HepG2 (cell line): ENCODE measurements at regions not wholly inside any gene's neighbourhood (a gene's known extent, or its start where the extent isn't known, plus 50 kb on each side); places are given as distances from the start of the nearest gene placed in this dataset.

ENCODE experiments used
- ATAC-seq: fragments of 200-7000 bp; cut with Tn5 transposase; 3 replicates; pipeline ENCODE4 v1.9.1; 2020; ENCODE audit warnings: mild to moderate bottlenecking, moderate library complexity
- BruUV-seq: library from RNA; stranded (reverse); fragments of 400-500 nt; replicated peaks from 2 replicates; lab custom pipeline; 2021; lab: Mats Ljungman, UMichigan
- CTCF ChIA-PET: fragments of 300-600 bp; formaldehyde crosslinking; extraction: SDS; loops from one replicate; lab custom pipeline; 2021; ENCODE audit warnings: low total read pairs, inconsistent platforms, low intra/inter-chr PET ratio; lab: Yijun Ruan, JAX
- POLR2A ChIA-PET: fragments of 350-600 bp; sonication (Branson Sonifier 250); formaldehyde crosslinking; loops from one replicate; lab custom pipeline; 2020; ENCODE audit warnings: antibody characterized with exemption, inconsistent platforms; lab: Yijun Ruan, JAX
- DNase-seq: peaks from one replicate; pipeline ENCODE4 v3.0.0-alpha.2; 2015; ENCODE audit warnings: low spot score
- FAIRE-seq: peaks from 3 replicates; lab custom pipeline; 2011; peaks lifted over from hg19 to GRCh38; lab: Jason Lieb, UNC
- H2AFZ ChIP-seq: one replicate; pipeline ENCODE4 v1.6.1; 2011; ENCODE audit warnings: low read length, inconsistent platforms
- H3K27ac ChIP-seq: fragments of 300-600 bp; 3 replicates; pipeline ENCODE4 v1.8.0; 2011; ENCODE audit warnings: mixed run types, mild to moderate bottlenecking, mixed read lengths, low read length, inconsistent platforms; ENCODE audit not compliant: insufficient read depth; ENCODE audit errors: extremely low read length
- H3K27me3 ChIP-seq, 2 experiments: fragments of 200-600 bp in 1 of 2; 2 replicates in 1 of 2; 3 replicates in 1 of 2; pipeline versions ENCODE4 v1.6.0 to v1.8.0; 2011; ENCODE audit warnings: low read length in 2 of 2, mild to moderate bottlenecking in 2 of 2, moderate library complexity in 2 of 2, inconsistent platforms in 1 of 2; ENCODE audit not compliant: insufficient read depth in 2 of 2, control insufficient read depth in 1 of 2
- H3K36me3 ChIP-seq, 2 experiments: fragments of 200-600 bp in 1 of 2; replicated peaks in 1 of 2; 2 replicates in 1 of 2; 3 replicates in 1 of 2; pipeline versions ENCODE4 v1.5.1 to v1.8.0; 2011; ENCODE audit warnings: low read length in 2 of 2, inconsistent platforms in 1 of 2; ENCODE audit not compliant: insufficient read depth in 2 of 2, control insufficient read depth in 1 of 2
- H3K4me1 ChIP-seq: 2 replicates; pipeline ENCODE4 v1.5.1; 2012; ENCODE audit warnings: low read length, inconsistent platforms; ENCODE audit not compliant: insufficient read depth
- H3K4me2 ChIP-seq: 2 replicates; pipeline ENCODE4 v1.6.0; 2011; ENCODE audit warnings: low read depth, low read length, inconsistent platforms
- H3K4me3 ChIP-seq, 3 experiments: fragments of 200-600 bp in 1 of 3; sonication (generic), shearing (Covaris generic) in 1 of 3; replicated peaks in 1 of 3; 2 replicates each; pipeline ENCODE4 v1.5.1; 2011 to 2016; ENCODE audit warnings: low read length in 3 of 3, inconsistent platforms in 2 of 3, low read depth in 2 of 3, mild to moderate bottlenecking in 2 of 3, control low read depth in 1 of 3, mixed read lengths in 1 of 3; ENCODE audit not compliant: insufficient read depth in 1 of 3
- H3K79me2 ChIP-seq: one replicate; pipeline ENCODE4 v1.6.1; 2011; ENCODE audit warnings: low read length, inconsistent platforms; ENCODE audit not compliant: insufficient read depth
- H3K9ac ChIP-seq: 2 replicates; pipeline ENCODE4 v1.6.0; 2011; ENCODE audit warnings: mild to moderate bottlenecking, low read depth, low read length, inconsistent platforms; ENCODE audit not compliant: insufficient read depth
- H3K9me3 ChIP-seq: 2 replicates; pipeline ENCODE4 v1.5.1; 2012; ENCODE audit warnings: mild to moderate bottlenecking, low read length
- H4K20me1 ChIP-seq: 2 replicates; pipeline ENCODE4 v1.6.0; 2011; ENCODE audit warnings: inconsistent platforms, mild to moderate bottlenecking, low read length, moderate library complexity; ENCODE audit not compliant: insufficient read depth
- DPF2 ChIP-seq: sonication (generic); formaldehyde crosslinking; IDR thresholded peaks from 2 replicates; pipeline ENCODE4 v1.4.0; 2020; ENCODE audit warnings: mild to moderate bottlenecking, low read depth, missing genetic modification reagents, borderline replicate concordance
- HMGA1 ChIP-seq: sonication (generic); formaldehyde crosslinking; conservative IDR thresholded peaks from 2 replicates; pipeline ENCODE4 v1.4.0; 2020; ENCODE audit warnings: missing genetic modification reagents
- NONO ChIP-seq, 2 experiments: fragments of 450-650 bp in 1 of 2; sonication (generic) in 1 of 2; formaldehyde crosslinking in 1 of 2; IDR thresholded peaks in 1 of 2; conservative IDR thresholded peaks in 1 of 2; 2 replicates each; pipeline versions ENCODE4 v1.6.1 to v1.8.0; 2017 to 2022; ENCODE audit warnings: mild to moderate bottlenecking in 1 of 2, missing genetic modification reagents in 1 of 2, moderate library complexity in 1 of 2
- RAD51 ChIP-seq: fragments of 450-650 bp; IDR thresholded peaks from 2 replicates; pipeline ENCODE4 v1.6.1; 2016; ENCODE audit warnings: borderline replicate concordance
- ZNF10 ChIP-seq: sonication (generic); formaldehyde crosslinking; IDR thresholded peaks from 2 replicates; pipeline ENCODE4 v1.4.0; 2020; ENCODE audit warnings: mild to moderate bottlenecking, low read depth, missing genetic modification reagents, borderline replicate concordance
- ZNF468 ChIP-seq: sonication (generic); formaldehyde crosslinking; IDR thresholded peaks from 2 replicates; pipeline ENCODE4 v1.8.0; 2022; ENCODE audit warnings: mild to moderate bottlenecking, moderate library complexity, missing genetic modification reagents
- WGBS: methylation state at CpG from one replicate; pipeline ENCODE4 v1.1.6; 2017; ENCODE audit warnings: low lambda C conversion rate; 5-methylcytosine and 5-hydroxymethylcytosine counted together
- in situ Hi-C: cut with HindIII; loops from 2 replicates; pipeline ENCODE4 v1.10.0; 2017; ENCODE audit warnings: low pct_unique_long_range_greater_than_20kb; ENCODE audit not compliant: extremely low pct_ligation_motif_present
- intact Hi-C: fragments of 100-400 bp; cut with micrococcal nuclease; formaldehyde crosslinking; loops from one replicate; pipeline ENCODE4 v1.10.0; 2022; ENCODE audit not compliant: unreplicated experiment

DNA sequence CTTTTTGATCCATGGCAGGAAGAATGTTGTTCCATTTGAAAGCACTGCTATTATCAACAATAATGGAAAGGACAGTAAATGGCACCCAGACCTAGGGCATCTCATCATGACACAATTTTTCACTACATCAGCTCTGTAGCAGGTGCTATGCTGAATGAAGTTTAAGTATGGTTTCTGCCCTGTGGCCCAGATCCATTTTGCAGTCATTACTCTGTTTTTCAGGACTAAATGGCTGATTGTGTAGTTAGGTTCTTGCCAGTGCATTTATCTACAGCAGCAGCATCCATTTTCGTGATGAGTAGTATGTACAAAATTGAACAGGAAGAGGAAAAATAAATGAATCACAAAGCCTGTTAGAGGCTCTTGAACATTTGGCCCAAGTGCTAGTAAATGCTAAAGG lies 270.5 kb upstream of the CD180 start (continued):
- TF ChIP-seq NONO (IDR thresholded peaks at IDR 0.05) (no peak), NONO (CRISPR knock-in tag; conservative IDR thresholded peaks at IDR 0.05) (no peak), HMGA1 (CRISPR knock-in tag) (no peak), RAD51 (no peak)

DNA sequence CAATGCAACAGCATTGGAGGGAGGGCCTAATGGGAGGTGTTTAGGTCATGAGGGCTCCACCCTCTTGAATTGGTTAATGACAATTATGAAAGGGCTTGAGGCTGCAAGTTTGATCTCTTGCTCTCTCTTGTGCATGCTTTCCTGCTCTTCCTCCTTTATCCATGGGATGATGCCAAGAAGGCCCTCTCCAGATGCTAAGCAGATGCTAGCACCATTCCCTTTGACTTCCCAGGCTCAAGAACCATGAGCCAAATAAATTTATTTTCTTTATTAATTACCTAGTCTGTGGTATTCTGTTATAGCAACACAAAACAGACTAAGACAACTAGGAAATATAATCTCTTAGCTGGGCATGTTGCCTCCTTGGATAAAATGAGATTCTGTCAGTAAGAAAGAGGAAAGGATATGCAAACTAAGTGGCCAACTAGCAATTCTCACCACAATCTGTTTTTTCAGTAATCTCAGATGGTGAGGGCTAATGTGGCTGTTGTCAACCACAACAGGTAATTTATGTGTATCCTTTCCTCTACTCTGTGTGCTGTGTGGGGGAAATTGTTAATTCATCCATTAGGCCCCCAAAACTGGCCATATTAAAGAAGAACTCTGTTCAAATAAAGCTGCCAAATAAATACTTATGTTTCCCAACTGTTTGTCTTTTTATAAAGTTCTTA lies 269.1 kb upstream of the CD180 start:
- Histone ChIP-seq H2AFZ (no peak overlapping the region), H3K4me1 (no peaks in the 10 kb centered on the region), H3K27ac (no peak overlapping the region), H3K79me2 (no peaks in the 10 kb centered on the region), H3K4me3 (no peak overlapping the region), H3K36me3 (no peaks in the 10 kb centered on the region), H3K4me2 (no peak overlapping the region), H4K20me1 (no peaks in the 10 kb centered on the region), H3K9ac (no peak overlapping the region), H3K27me3 (no peaks in the 10 kb centered on the region)
- no peak for ATAC-seq
- intact Hi-C loops (no loop called here), in situ Hi-C loops (no loop called here)
- CTCF ChIA-PET: no interaction called here
- no peak for FAIRE-seq
- POLR2A ChIA-PET: no interaction called here
- BruUV-seq: no TSS peak
- no peak for DNase-seq
- TF ChIP-seq ZNF10 (CRISPR knock-in tag): no peak
- TF ChIP-seq ZNF468: no peak
- TF ChIP-seq, all 625 proteins: peak for 0
- no peaks in the 10 kb centered on the region for H3K9me3 ChIP-seq

DNA sequence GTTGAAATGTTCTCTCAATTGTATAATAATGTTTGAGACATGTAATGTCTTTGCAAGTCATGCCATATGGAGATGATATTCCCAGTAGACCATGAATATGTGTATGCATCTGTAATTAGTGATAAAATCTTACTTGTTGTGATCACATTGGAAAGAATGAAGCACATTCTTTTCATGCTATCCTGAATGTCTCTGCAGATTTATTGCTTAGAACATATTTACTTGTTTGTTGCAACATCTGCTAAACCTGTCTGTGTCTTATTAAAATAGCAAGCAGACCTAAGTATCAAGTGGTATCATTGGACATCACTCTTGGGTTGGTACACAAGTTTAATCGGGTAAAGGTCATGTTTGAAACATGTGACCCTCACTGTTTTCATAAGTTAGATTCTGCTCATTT lies 265.5 kb upstream of the CD180 start:
- Histone ChIP-seq H3K4me1 (no peaks in the 10 kb centered on the region), H3K79me2 (no peaks in the 10 kb centered on the region), H3K9me3 (no peaks in the 10 kb centered on the region), H3K36me3 (no peaks in the 10 kb centered on the region), H3K9ac (no peak overlapping the region), H2AFZ (no peak overlapping the region), H3K27me3 (no peaks in the 10 kb centered on the region), H3K4me3 (no peak overlapping the region), H3K27ac (no peak overlapping the region), H3K4me2 (no peak overlapping the region), H4K20me1 (no peaks in the 10 kb centered on the region)
- intact Hi-C loops: no loop called here
- DNase-seq (no peak), FAIRE-seq (no peak), ATAC-seq (no peak)
- in situ Hi-C loops: no loop called here
- BruUV-seq: no TSS peak
- WGBS: 0% methylated on average over 1 of the region's 1 CpG
- CTCF ChIA-PET: no interaction called here
- POLR2A ChIA-PET: no interaction called here
- no peak for TF ChIP-seq DPF2 (CRISPR knock-in tag)
